Hepatocyte (in vitro differentiated cells): ENCODE measurements at regions not wholly inside any gene's neighbourhood (a gene's known extent, or its start where the extent isn't known, plus 50 kb on each side); places are given as distances from the start of the nearest gene placed in this dataset.

Source experiments
- CTCF ChIP-seq: fragments of 200-600 bp; sonication (generic); IDR thresholded peaks from 2 replicates; pipeline ENCODE4 v1.5.1; 2016; ENCODE audit warnings: antibody characterized with exemption, mild to moderate bottlenecking; ENCODE audit not compliant: poor library complexity
- EZH2 ChIP-seq: fragments of 200-600 bp; sonication (generic); IDR thresholded peaks from 2 replicates; pipeline ENCODE4 v1.6.1; 2016; ENCODE audit warnings: antibody characterized with exemption, mild to moderate bottlenecking, borderline replicate concordance
- EZH2phosphoT487 ChIP-seq: fragments of 200-600 bp; sonication (generic); IDR thresholded peaks from one replicate; pipeline ENCODE4 v1.6.1; 2018; ENCODE audit warnings: antibody characterized with exemption, mild to moderate bottlenecking, low read depth, moderate library complexity; ENCODE audit not compliant: unreplicated experiment, severe bottlenecking

DNA sequence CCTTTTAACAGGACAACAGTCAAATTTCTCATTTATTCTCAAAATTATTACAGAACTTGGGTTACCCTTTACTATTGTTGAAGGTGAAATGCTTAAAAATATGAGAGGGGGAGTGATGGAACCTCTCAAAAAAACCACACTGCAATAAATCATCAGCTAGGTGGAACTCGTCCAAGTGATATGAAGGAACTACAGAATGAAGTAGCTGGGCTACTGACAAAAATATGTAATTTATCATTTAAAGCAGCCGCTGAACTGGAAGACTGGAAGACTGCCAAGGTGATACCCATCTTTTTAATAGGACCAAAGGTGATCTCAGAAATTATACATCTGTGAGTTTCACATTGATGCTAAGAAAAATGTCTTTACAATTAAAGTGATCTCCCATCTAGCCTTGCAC lies 597.7 kb upstream of the TENM3 start:
- TF ChIP-seq CTCF (no peak), EZH2 (no peak), EZH2phosphoT487 (no peak)
